HG02943 (cell line): ENCODE measurements at regions not wholly inside any gene's neighbourhood (a gene's known extent, or its start where the extent isn't known, plus 50 kb on each side); places are given as distances from the start of the nearest gene placed in this dataset.

Experiments used
- ATAC-seq: cut with Tn5 transposase; IDR thresholded peaks from one replicate; pipeline ENCODE4 v1.9.1; 2021; ENCODE audit warnings: mild to moderate bottlenecking, low read depth, moderate library complexity; ENCODE audit not compliant: unreplicated experiment

DNA sequence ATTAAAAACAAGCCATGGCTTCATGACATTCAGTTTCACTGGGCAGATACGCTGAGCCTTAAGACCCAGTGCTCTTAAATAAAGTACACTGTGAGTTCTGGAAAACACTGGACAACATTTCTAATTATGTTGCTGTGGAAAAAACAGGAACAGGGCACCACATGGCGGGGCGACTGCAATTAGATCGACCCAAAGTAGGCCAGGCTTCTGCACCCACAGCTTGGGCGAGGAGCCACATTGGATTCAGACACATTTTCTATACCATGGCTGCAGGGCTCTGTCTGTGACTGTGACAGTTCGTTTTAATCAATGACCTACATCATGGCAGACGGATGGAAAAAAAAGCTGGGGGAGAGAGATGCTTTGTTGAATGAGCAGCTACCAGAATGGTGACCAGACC, 227.2 kb upstream of the HS6ST1 start:
- ATAC-seq = no peak

DNA sequence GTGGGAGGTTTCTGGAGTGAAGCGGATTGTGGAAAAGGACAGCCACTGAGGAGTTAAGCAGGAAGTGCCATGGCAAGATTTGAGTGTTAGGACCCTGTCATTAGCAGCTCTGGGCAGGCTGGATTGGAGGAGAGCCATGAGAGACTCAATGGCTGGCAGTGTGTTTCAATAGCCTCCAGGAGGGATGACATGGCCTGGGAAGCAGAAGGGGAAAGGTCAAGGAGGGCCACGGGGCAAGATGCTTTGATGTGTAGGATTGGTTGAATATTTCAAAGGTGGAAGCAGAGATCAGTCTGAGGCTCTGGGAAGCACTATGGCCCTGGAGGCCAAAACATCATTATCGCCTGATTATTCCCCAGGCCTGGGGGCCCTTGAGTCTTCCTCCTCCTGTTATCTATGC, 229.0 kb upstream of the HS6ST1 start:
- ATAC-seq = no peak

DNA sequence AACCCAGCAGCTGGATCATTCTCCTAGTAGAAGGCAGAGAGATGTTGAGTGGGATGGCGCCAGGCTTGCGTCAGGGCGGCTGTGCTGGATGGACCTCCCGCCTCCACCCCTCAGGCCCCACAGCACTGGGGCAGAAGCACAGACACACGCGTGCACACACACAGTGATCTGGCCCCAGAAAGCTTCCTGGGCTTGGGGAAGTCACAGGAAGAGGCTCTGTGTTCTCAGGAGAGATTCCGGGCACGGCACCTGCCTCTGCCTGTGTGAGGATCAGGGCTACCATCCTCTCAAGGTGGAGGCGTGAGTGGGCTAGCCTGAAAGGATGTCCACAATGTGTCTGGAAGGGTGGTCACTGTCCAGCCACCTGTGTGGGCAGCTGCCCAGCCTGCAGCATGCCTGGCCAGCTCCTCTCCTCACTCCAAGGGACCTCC, 229.8 kb upstream of the HS6ST1 start:
- ATAC-seq = no peak

DNA sequence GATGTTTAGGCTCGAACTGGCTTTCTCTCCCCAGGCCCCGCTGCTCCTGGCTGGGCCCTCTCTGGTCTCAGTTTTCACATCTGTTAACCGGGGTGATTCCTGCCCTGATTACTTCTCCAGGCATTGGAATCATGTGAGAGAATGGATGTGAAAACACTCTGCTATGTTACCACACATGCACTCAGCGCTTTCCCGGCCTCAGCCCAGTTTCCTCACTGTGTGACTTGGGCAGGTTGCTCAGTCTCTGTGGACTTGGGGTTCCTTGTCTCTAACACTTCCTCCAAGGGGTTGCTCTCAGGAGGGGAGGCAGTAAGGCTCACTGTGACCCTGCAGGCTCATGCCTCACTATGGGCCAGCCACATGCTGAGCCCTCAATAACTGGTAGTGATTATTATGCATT, 230.4 kb upstream of the HS6ST1 start:
- no peak for ATAC-seq

DNA sequence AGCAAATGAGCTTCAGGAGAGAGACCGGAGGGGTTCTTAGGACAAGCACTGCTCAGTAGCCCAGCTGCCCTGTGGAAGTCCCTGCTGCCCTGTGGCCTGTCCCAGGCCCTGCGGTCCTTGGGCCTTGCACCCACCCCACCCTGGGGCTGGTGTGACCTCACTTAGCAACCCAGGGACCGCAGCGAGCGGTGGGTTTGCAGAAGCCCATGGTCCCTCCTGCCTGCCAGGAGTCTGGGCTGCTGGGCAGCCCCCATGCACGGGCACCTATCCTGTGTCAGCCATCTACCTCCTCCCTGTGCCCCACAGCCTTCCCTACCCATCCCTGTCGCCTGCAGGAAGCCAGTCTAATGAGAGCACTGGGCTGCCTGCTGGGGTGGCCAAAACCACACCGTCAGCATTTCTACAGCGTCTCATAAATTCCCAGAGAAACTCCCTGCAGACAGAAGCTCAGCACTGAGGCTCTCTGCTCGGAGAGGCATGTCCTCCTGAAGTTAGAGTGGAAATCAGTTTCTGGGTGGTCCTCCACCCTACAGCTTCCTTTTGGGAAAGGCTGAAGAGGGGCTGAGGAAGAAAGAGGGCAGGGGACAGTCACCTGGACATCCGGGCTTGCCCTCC, 231.1 kb upstream of the HS6ST1 start:
- no peak for ATAC-seq

DNA sequence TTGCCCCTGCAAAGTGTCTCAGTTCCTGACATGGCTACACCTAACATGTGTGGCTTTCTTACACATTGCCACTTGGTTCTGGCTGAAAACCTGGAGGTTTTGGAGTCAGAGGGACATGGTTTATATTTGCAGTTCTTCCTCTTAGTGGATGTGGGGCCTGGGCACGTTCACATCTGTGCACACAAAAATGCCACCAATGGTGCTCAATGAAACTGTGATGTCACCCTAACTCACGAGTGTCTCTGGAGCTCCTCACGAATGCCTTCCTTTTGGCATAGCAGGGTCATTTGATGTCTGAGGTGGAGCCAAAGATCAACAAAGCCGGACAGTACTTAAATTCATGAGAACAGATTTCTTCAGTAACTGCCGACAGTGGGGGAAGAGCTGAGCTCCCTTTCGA, 231.7 kb upstream of the HS6ST1 start:
- no peak for ATAC-seq

DNA sequence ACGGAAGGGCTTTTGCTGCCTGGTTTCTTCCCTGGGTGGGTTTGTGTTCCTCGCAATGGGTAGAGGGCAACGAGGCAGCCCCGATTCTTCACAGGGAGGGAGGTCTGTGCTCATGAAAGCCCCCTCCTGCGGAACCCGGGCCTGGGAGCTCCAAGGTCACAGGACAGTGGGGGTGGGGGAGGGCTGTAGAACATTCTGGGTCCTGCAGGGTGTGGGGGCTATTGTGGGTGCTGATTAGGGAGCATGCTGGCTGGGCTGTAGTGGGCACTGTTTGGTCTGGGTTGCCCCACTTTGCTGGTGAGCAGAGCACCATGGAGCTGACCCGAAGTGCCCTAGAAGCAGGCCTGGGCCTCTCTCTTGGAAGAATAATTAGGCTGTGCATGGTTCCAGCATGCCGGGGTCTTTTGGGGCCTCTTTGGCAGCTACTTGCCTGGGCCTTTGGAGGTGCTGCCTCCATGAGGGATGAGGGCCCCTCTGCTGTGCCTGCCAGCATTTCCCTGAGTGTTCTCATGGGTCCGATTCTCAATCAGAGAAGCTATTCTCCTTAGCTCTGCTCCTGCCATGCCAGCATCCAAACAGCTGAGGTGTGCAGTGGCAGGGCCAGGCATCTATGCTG, 232.2 kb upstream of the HS6ST1 start:
- no peak for ATAC-seq

DNA sequence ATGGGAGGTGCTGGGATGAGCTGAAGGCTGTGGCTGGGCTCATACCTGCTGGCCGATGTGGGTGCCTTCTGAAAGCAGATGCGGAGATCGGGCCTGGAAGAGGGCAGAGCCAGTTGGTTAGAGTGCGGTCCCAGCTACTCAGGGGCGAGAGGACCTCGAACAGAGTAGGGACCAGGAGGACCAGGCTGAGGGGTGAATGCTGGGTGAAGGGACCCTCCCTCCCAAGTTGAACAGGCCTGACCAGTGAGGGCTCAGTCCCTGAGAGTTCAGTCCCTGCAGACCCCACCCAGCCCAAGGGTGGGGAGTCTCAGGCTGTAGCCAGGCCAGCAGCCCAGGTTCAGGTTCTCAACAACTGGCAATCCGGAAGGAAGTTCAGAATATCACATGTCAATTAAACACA, 232.8 kb upstream of the HS6ST1 start:
- no peak for ATAC-seq

DNA sequence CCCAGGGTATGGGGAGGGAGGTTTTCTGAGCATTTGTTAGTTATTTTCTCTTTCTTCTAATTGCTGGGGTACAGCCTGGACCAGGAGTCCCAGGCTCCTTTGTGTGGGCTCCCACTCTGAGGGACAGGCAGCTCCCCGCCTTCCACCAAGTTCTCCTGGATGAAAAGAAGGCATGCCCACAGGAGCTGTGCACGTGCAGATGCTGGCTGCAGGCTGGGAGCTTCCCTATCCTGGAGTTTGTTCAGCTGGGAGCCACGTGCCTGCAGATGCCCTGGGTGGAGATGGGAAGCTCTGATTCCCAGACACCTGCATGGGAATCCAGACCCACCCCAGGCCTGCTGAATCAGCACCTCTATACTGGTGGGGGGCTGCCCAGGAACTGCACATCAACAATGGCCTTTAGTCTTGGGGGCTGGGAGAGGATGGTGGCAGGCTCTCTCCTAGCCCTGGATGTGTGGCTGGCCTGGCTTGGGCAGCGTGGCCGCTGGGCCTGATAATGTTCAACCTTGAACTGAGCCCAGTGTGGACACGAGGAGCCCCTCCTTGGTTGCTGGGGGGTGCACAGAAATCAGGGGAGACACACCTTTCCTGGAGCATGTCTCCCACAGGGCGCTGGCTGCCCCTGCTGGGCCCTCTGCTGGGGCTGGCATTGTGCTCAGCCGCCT, 233.6 kb upstream of the HS6ST1 start:
- no peak for ATAC-seq

DNA sequence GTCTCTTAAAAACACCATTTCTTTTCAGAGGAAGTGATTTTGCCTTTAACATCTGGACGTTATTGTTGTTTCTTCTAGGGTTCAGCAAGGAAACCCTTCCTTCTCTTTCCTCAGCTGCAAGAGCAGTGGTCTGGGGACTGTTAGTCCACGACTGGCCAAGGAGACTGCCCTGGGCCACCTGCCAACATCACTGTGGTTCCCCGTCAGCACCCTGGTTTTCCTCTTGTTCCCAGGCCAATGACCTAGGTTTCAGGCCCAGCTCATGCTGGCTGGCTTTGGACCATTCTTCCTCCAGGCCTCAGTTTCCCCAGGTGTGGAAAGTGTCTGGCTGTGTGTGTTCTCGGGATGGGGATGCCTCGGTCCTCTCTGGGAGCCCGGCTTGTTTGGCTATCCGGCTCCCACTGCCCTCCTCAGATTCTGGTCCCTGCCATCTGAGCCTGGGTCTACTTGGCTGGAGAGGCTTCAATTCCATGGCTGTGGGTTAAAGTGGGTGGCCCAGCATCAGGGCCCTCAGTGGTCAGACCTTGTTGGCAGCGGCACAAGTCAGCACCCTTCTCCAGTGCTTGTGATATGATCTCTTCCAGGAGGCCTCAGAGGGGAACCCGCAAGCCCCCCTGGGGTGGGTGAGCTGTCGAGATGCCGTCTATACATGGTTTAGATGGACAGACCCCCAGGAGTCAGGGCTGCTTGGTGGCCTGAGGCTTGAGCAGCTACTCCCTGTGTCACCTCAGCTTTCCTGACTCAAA, 234.3 kb upstream of the HS6ST1 start:
- ATAC-seq = no peak

DNA sequence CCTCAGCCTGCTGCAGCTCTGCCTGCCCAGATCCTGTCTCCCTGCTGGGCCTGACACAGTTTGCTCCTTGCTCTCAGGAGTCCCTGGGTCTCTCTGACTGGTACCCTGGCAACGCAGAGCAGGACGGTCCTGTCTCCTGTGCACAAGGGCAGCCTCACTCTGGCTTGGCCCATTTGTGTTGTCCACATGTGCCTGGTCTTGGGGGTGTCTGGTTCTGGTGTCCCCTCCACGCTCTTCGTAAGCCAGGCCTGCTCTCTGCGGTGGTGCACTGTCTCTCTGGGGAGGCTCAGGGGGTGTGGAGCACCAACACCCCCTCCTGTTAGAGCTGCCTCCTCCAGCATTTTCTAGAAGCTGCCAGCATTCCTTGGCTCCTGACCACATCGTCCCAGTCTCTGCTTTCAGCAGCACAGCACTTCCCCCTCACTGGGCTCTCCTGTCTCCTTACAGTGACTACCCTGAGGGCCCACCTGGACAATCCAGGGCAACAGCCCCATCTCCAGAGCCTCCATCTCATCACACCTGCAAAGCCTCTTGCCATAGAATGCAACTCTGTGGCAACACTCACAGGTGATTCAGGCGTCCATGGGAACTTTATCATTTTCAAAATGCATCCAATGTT, 235.6 kb upstream of the HS6ST1 start:
- no peak for ATAC-seq

DNA sequence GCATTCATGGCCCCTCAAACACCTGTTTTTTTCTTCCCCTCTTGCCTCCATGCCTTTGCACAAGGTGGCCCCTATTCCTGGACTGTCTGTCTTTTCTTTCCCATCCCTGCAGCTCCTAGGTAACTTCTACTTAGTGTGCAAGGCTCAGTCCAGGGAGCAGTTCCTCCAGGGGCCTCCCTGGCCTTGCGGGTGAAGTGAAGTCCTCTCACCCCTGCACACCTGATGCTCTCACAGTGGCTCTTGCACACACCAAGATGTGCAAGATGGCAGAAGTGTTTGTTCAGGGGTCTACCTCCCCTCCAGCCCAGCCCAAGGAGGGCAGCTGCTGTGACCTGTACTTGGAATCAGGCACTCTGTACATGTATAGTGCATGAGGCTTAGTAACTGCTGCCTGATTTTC, 236.8 kb upstream of the HS6ST1 start:
- ATAC-seq = no peak

DNA sequence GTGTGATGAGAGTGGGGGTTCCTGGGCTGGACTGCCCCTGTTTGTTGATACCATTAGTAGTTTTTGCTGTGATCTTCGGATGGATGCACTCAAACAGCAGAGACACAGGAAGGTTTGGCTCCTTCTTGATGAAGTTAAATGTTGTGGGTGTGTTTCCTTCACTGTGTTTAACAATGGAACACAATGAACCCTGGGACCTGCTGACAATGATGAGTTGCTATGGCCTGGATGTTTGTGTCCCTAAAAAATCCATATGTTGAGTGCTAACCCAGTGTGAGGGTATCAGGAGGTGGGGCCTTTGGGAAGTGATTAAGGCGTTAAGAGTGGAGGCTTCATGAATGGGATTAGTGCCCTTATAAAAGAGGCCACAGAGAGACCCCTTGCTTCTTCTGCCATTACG, 237.4 kb upstream of the HS6ST1 start:
- ATAC-seq = no peak

DNA sequence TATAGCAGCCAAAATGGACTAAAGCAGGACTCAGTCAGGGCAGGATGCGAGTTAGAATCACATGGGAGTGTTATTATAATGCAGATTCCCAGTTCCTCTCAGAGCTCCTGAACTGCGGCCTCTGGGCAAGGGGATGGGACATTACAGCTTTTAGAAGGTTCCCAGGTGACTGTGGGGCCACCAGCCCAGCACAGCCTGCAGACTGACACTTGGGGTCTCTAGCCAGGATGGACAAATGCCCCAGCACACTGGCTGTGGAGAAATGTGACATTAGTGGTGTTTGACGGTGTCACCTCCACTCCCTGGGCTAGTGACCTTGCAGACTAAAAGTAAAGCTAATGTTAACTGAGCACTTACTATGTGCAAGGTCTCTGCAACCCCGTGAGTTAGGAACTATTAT, 238.0 kb upstream of the HS6ST1 start:
- ATAC-seq = no peak

DNA sequence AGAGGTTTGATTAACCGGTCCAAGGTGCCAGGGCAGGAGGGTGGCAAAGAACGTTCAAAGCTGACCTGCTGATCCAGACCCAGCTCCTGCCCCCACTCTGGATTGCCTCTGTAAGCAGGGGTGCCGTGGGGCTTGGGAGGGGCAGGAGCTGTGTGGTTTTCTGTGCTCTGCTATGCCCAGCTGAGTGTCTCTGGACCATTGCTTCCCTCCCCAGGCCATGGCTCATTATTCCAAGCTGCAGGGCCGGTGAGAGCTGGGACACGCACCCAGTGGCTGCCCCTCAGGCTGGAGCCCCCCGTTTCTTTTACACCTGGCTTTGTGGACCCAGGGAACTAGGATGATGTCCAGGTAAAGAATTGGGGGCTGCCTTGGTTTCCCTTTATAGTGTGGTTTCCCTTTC, 238.4 kb upstream of the HS6ST1 start:
- ATAC-seq = no peak

DNA sequence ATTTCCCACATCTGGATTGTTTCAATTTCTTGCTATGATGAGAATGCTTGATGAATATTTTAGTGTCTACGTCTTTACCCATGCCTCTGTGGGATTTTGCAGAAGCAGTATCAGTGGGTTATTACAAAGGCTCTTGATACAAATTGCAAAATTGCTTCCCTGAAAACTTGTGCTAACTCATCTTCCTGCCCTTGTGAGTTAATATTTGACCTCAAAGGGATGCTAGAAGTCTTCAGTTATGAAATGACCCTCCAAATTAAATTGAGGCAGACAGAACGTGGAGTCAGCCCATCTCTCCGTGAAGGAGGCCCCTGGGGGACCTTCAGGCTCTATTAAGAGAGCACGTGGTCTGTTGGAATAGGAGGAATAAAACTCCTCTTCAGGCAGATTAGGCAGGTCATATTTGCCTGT, 239.2 kb upstream of the HS6ST1 start:
- no peak for ATAC-seq

DNA sequence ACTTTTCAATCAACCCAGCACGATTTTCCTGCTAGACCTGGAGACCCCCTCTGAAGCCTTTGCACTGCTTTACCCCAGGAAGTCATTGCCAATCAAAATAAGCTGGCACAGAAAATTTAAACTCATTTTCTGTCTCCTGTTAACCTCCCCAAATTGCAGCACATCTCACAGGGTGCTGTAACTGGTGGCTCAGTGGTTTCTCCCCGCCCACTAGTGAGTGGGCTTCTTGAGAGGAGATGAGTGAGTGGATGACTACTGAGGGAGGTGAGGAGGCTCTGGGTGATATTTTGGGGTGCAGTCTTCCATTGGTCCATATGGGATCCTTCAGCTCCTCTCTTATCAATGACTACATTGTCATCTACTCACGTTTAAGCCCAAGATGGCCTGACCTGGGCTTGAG, 239.8 kb upstream of the HS6ST1 start:
- ATAC-seq = no peak

DNA sequence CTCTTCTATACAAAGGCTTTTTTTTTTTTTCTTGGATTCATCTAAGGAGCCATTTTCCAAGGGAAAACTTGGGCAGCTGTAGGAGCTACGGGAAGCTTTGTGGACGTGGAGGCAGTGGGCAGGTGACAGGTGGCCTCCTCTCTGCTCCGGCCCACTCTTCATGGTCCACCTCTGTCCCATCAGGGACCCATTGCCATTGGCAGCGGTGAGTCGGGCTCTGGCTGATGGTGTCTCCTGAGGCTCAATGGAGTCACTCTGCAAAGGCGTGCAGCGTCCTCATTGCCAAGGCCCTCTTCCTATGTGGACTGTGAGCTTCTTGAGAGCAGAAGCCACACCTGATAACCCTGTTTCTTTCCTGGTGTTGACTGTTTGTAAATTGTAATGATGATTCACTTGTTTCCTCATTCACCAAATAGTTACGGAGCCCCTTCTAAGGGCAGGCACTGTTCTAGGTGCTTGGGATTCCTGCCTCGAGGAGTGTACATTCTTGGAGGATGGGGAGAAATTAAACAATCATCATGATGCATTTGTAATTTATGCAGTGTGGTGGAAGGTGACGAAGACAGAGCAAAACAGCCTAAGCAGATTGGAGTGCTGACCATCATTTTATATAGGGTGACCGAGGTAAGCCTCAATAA, 240.3 kb upstream of the HS6ST1 start:
- no peak for ATAC-seq

DNA sequence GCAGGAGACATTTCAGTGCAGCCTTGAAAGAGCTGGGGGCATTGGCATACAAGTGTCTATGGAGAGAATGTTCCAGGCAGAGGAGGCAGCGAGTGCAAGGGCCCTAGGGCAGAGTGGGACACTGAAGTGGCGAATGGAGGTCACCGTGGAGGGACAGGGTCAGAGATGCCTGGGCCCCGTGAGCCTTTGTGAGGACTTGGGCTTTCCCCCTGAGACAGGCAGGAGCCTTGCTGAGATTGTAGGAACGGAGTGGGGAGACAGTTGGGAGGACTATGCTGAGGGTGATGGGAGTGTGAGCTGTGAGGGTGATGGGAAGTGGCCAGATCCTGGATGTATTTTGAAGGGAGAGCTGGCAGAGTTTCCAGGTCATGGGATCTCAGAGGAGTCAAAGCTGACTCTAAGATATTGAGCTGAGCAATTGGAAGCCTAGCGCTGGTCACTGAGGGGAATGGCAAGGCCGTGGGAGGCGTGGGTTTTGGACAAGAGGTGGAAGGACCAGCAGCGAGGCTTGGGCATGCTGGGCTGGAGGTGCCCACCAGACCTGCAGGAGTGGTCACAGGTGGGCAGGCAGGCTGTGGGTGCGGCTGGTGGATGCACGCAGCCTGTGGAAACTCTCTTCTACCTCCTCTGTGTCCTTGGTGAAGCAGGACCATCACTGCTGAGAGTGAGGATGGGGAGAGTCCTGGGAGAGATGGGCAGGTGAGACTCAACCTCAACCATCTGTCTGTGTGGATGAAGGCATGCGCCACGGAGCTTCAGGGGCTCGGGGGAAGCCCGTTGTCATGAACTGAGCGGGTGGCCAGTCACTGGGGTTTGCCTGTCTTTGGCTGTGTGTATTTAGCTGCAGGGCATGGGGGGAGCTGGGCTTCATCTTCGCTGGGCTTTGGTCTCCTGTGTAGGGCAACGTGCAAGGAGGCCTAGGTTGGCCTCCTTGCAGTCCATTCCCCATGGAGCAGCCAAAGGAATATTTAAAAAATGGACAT, 241.2 kb upstream of the HS6ST1 start:
- no peak for ATAC-seq
